ENCODE measurements at regions not wholly inside any gene's neighbourhood (a gene's known extent, or its start where the extent isn't known, plus 50 kb on each side); places are given as distances from the start of the nearest gene placed in this dataset.

- H2AFZ ChIP-seq (replicated peaks), result no peak overlapping the region
- no peaks in the 10 kb centered on the region for H3K27me3 ChIP-seq
- Mint-ChIP-seq H3K9me3 (no peaks in the 10 kb centered on the region), H3K27ac (no peak overlapping the region), H3K4me1 (no peaks in the 10 kb centered on the region), H3K4me3 (no peak overlapping the region), H3K27me3 (ENCODE audit: insufficient read depth, low read depth) (no peaks in the 10 kb centered on the region), H3K36me3 (no peaks in the 10 kb centered on the region)
- H3K79me2 ChIP-seq (ENCODE audit: low read depth), result no peaks in the 10 kb centered on the region
- no peaks in the 10 kb centered on the region for H4K20me1 ChIP-seq (ENCODE audit: low read depth)
- TF ChIP-seq EZH2 (IDR thresholded peaks at IDR 0.05) (no peak), CTCF (IDR thresholded peaks at IDR 0.05) (peak; percentile 43), EZH2phosphoT487 (IDR thresholded peaks at IDR 0.05) (no peak)
- no peak overlapping the region for H3K4me3 ChIP-seq
- no peaks in the 10 kb centered on the region for H3F3A ChIP-seq (ENCODE audit: low read depth)
- no peak overlapping the region for H3K9ac ChIP-seq
- no peak overlapping the region for H3K27ac ChIP-seq
- peak; percentile 7 for DNase-seq (ENCODE audit: low spot score)
- H3K4me1 ChIP-seq, result no peaks in the 10 kb centered on the region
- H3K36me3 ChIP-seq, result no peaks in the 10 kb centered on the region
- H3K4me2 ChIP-seq, result no peak overlapping the region
- H3K9me3 ChIP-seq (ENCODE audit: low read depth), result no peaks in the 10 kb centered on the region
These were observed 133.0 kb upstream of the CADM2 start for GRCh38 chr3:84825817-84826216.

DNA sequence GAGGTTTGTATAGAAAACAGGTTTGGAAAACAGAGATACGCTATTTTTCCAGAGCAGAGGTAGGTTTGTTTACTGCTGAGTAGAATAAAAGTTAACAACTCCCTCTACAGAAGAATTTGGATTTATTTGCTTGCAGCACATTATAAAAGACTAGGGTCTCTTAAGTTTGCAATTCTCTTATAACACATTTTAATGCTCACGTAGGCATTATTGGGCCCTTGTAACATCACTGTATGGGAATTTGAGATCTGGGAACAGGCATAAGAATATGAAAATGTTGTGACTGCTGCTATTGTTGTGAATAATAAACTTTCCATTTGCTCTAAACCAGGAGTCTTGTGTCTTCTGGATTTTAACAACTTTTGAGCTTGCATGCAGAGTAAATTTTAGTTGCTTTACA, 128.3 kb upstream of the CADM2 start:
- no peak for DNase-seq (ENCODE audit: low spot score)
- no peak overlapping the region for H3K4me3 Mint-ChIP-seq
- no peaks in the 10 kb centered on the region for H4K20me1 ChIP-seq (ENCODE audit: low read depth)
- H3K36me3 ChIP-seq, result no peaks in the 10 kb centered on the region
- TF ChIP-seq CTCF (IDR thresholded peaks at IDR 0.05) (no peak), EZH2 (IDR thresholded peaks at IDR 0.05) (no peak), EZH2phosphoT487 (IDR thresholded peaks at IDR 0.05) (no peak)
- no peak overlapping the region for H3K4me2 ChIP-seq
- H2AFZ ChIP-seq (replicated peaks), result no peak overlapping the region
- no peaks in the 10 kb centered on the region for H3K4me1 Mint-ChIP-seq
- H3K36me3 Mint-ChIP-seq, result no peaks in the 10 kb centered on the region
- no peaks in the 10 kb centered on the region for H3K79me2 ChIP-seq (ENCODE audit: low read depth)
- no peaks in the 10 kb centered on the region for H3K27me3 Mint-ChIP-seq (ENCODE audit: insufficient read depth, low read depth)
- no peak overlapping the region for H3K9ac ChIP-seq
- no peaks in the 10 kb centered on the region for H3K27me3 ChIP-seq
- H3K27ac Mint-ChIP-seq, result no peak overlapping the region
- H3K4me1 ChIP-seq, result no peaks in the 10 kb centered on the region
- no peaks in the 10 kb centered on the region for H3K9me3 ChIP-seq (ENCODE audit: low read depth)
- no peaks in the 10 kb centered on the region for H3K9me3 Mint-ChIP-seq
- no peak overlapping the region for H3K4me3 ChIP-seq
- H3K27ac ChIP-seq, result no peak overlapping the region
- no peaks in the 10 kb centered on the region for H3F3A ChIP-seq (ENCODE audit: low read depth)

DNA sequence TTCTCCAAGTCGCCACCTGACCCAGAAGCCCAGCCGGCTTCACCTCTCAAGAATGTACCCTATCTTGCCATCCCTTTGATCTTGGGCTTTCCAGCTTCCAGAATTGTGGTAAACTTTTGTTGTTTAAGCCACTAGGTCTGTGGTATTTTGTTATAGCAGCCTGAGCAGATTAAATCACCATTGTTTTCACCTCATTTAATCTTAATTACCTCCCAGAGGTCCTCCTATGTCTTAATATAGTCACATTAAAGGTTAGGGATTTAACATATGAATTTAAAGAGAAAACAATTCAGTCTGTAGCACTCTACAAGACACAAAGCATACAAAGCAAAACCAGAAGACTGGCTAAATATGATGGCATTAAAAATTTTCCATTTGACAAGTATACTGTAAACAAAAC, 123.4 kb upstream of the CADM2 start:
- no peaks in the 10 kb centered on the region for H3K4me1 ChIP-seq
- Mint-ChIP-seq H3K27me3 (ENCODE audit: insufficient read depth, low read depth) (no peaks in the 10 kb centered on the region), H3K4me1 (no peaks in the 10 kb centered on the region), H3K9me3 (no peaks in the 10 kb centered on the region), H3K27ac (no peak overlapping the region), H3K4me3 (no peak overlapping the region), H3K36me3 (no peaks in the 10 kb centered on the region)
- TF ChIP-seq EZH2phosphoT487 (IDR thresholded peaks at IDR 0.05) (no peak), EZH2 (IDR thresholded peaks at IDR 0.05) (no peak), CTCF (IDR thresholded peaks at IDR 0.05) (no peak)
- no peaks in the 10 kb centered on the region for H3K27me3 ChIP-seq
- H3K9ac ChIP-seq, result no peak overlapping the region
- no peaks in the 10 kb centered on the region for H3K79me2 ChIP-seq (ENCODE audit: low read depth)
- no peak for DNase-seq (ENCODE audit: low spot score)
- no peaks in the 10 kb centered on the region for H3K36me3 ChIP-seq
- H3F3A ChIP-seq (ENCODE audit: low read depth), result peaks cover 6% of the 10 kb centered on the region
- H2AFZ ChIP-seq (replicated peaks), result no peak overlapping the region
- H3K27ac ChIP-seq, result no peak overlapping the region
- no peaks in the 10 kb centered on the region for H4K20me1 ChIP-seq (ENCODE audit: low read depth)
- H3K9me3 ChIP-seq (ENCODE audit: low read depth), result no peaks in the 10 kb centered on the region
- no peak overlapping the region for H3K4me2 ChIP-seq
- no peak overlapping the region for H3K4me3 ChIP-seq

- Histone ChIP-seq H3K4me1 (no peaks in the 10 kb centered on the region), H3K4me2 (no peak overlapping the region), H4K20me1 (ENCODE audit: low read depth) (no peaks in the 10 kb centered on the region), H2AFZ (replicated peaks) (no peak overlapping the region), H3K4me3 (no peak overlapping the region), H3K9ac (no peak overlapping the region), H3K27me3 (no peaks in the 10 kb centered on the region), H3K27ac (no peak overlapping the region), H3F3A (ENCODE audit: low read depth) (peaks cover 6% of the 10 kb centered on the region), H3K9me3 (ENCODE audit: low read depth) (no peaks in the 10 kb centered on the region), H3K36me3 (no peaks in the 10 kb centered on the region), H3K79me2 (ENCODE audit: low read depth) (no peaks in the 10 kb centered on the region)
- Mint-ChIP-seq H3K4me3 (no peak overlapping the region), H3K27me3 (ENCODE audit: insufficient read depth, low read depth) (no peaks in the 10 kb centered on the region), H3K27ac (no peak overlapping the region), H3K9me3 (no peaks in the 10 kb centered on the region), H3K36me3 (no peaks in the 10 kb centered on the region), H3K4me1 (no peaks in the 10 kb centered on the region)
- TF ChIP-seq CTCF (IDR thresholded peaks at IDR 0.05) (no peak), EZH2 (IDR thresholded peaks at IDR 0.05) (no peak), EZH2phosphoT487 (IDR thresholded peaks at IDR 0.05) (no peak)
- DNase-seq (ENCODE audit: low spot score), result no peak
These were observed 121.8 kb upstream of the CADM2 start for GRCh38 chr3:84836961-84837360.

All from neural progenitor cell (in vitro differentiated cells).